ENCODE measurements at regions not wholly inside any gene's neighbourhood (a gene's known extent, or its start where the extent isn't known, plus 50 kb on each side); places are given as distances from the start of the nearest gene placed in this dataset.

- ATAC-seq = no peak
- intact Hi-C loops (cut with DNase I) = no loop called here
- no peaks in the 10 kb centered on the region for H3K9me3 ChIP-seq
These were observed 70.0 kb upstream of the TNFSF4 start for GRCh38 chr1:173276922-173277800.

GRCh38 chr1:173280899-173281660, 73.9 kb upstream of the TNFSF4 start:
- Histone ChIP-seq H3K27ac (no peak overlapping the region), H3K36me3 (no peaks in the 10 kb centered on the region), H3K4me1 (no peaks in the 10 kb centered on the region), H3K4me3 (no peak overlapping the region), H3K27me3 (no peaks in the 10 kb centered on the region), H3K9me3 (no peaks in the 10 kb centered on the region)
- DNase-seq (no peak), ATAC-seq (no peak)
- no peak for TF ChIP-seq CTCF (IDR thresholded peaks at IDR 0.05)
- intact Hi-C loops (cut with DNase I) = no loop called here

More at GRCh38 chr1:173276922-173277800, 70.0 kb upstream of the TNFSF4 start:
- TF ChIP-seq CTCF (IDR thresholded peaks at IDR 0.05) = no peak
- Histone ChIP-seq H3K36me3 (no peaks in the 10 kb centered on the region), H3K27ac (no peak overlapping the region), H3K4me1 (no peaks in the 10 kb centered on the region), H3K27me3 (no peaks in the 10 kb centered on the region), H3K4me3 (no peak overlapping the region)
- no peak for DNase-seq

- H3K4me1 ChIP-seq = no peaks in the 10 kb centered on the region
- no peak for TF ChIP-seq CTCF (IDR thresholded peaks at IDR 0.05)
- no peak overlapping the region for H3K27ac ChIP-seq
- no peak overlapping the region for H3K4me3 ChIP-seq
- no peaks in the 10 kb centered on the region for H3K27me3 ChIP-seq
- intact Hi-C loops (cut with DNase I) = no loop called here
- no peaks in the 10 kb centered on the region for H3K9me3 ChIP-seq
- H3K36me3 ChIP-seq = no peaks in the 10 kb centered on the region
- ATAC-seq (no peak), DNase-seq (no peak)
These were observed 77.9 kb upstream of the TNFSF4 start for GRCh38 chr1:173285048-173285447.

- no peak for ATAC-seq
- H3K9me3 ChIP-seq = no peaks in the 10 kb centered on the region
- H3K4me1 ChIP-seq = no peaks in the 10 kb centered on the region
- intact Hi-C loops (cut with DNase I) = no loop called here
- no peak for DNase-seq
- H3K4me3 ChIP-seq = no peak overlapping the region
- no peaks in the 10 kb centered on the region for H3K27me3 ChIP-seq
- H3K36me3 ChIP-seq = no peaks in the 10 kb centered on the region
- TF ChIP-seq CTCF (IDR thresholded peaks at IDR 0.05) = no peak
- no peak overlapping the region for H3K27ac ChIP-seq
These were observed 80.7 kb upstream of the TNFSF4 start for GRCh38 chr1:173287785-173288184.

GRCh38 chr1:173293756-173294155, 86.6 kb upstream of the TNFSF4 start:
- H3K27me3 ChIP-seq = no peaks in the 10 kb centered on the region
- no peak for TF ChIP-seq CTCF (IDR thresholded peaks at IDR 0.05)
- H3K36me3 ChIP-seq = no peaks in the 10 kb centered on the region
- ATAC-seq (no peak), DNase-seq (no peak)
- intact Hi-C loops (cut with DNase I) = no loop called here
- no peak overlapping the region for H3K4me3 ChIP-seq
- H3K4me1 ChIP-seq = no peaks in the 10 kb centered on the region
- no peak overlapping the region for H3K27ac ChIP-seq
- H3K9me3 ChIP-seq = no peaks in the 10 kb centered on the region
